Neural cell (in vitro differentiated cells): ENCODE measurements at regions not wholly inside any gene's neighbourhood (a gene's known extent, or its start where the extent isn't known, plus 50 kb on each side); places are given as distances from the start of the nearest gene placed in this dataset.

Experiments used
- H2AFZ ChIP-seq: fragments of 200-600, 300-800 bp; sonication (generic), shearing (Covaris generic); 2 replicates; pipeline ENCODE4 v1.6.0; 2014; ENCODE audit warnings: low read depth, mild to moderate bottlenecking, antibody characterized with exemption, low read length, moderate library complexity
- H3F3A ChIP-seq: fragments of 200-600 bp; shearing (Covaris generic); 2 replicates; pipeline ENCODE4 v1.6.1; 2016; ENCODE audit warnings: mild to moderate bottlenecking, moderate library complexity, mixed read lengths, antibody characterized with exemption, low read length; ENCODE audit not compliant: insufficient read depth, poor library complexity, severe bottlenecking
- H3K27ac ChIP-seq: fragments of 200-600, 300-800 bp; sonication (generic), shearing (Covaris generic); 2 replicates; pipeline ENCODE4 v1.5.1; 2014; ENCODE audit warnings: mild to moderate bottlenecking, low read length, moderate library complexity
- H3K27me3 ChIP-seq: fragments of 300-800, 200-600 bp; sonication (generic), shearing (Covaris generic); 2 replicates; pipeline ENCODE4 v1.6.0; 2014; ENCODE audit warnings: mild to moderate bottlenecking, low read depth, low read length, moderate library complexity; ENCODE audit not compliant: insufficient read depth
- H3K36me3 ChIP-seq: fragments of 300-800, 200-600 bp; sonication (generic), shearing (Covaris generic); 2 replicates; pipeline ENCODE4 v1.5.1; 2014; ENCODE audit warnings: mild to moderate bottlenecking, antibody characterized with exemption, low read length, moderate library complexity; ENCODE audit not compliant: insufficient read depth
- H3K4me2 ChIP-seq: fragments of 300-800, 200-600 bp; sonication (generic), shearing (Covaris generic); 2 replicates; pipeline ENCODE4 v1.6.0; 2014; ENCODE audit warnings: mild to moderate bottlenecking, low read length
- H3K4me3 ChIP-seq: fragments of 300-800, 200-600 bp; sonication (generic), shearing (Covaris generic); 2 replicates; pipeline ENCODE4 v1.5.1; 2014; ENCODE audit warnings: mild to moderate bottlenecking, low read length, moderate library complexity
- H3K79me2 ChIP-seq: fragments of 200-600 bp; shearing (Covaris generic); replicated peaks from 2 replicates; pipeline ENCODE4 v1.6.0; 2014; ENCODE audit warnings: mild to moderate bottlenecking, low read length, moderate library complexity; ENCODE audit not compliant: insufficient read depth
- H3K9ac ChIP-seq: fragments of 300-800, 200-600 bp; sonication (generic), shearing (Covaris generic); 2 replicates; pipeline ENCODE4 v1.6.1; 2016; ENCODE audit warnings: mild to moderate bottlenecking, low read length, mixed read lengths
- H3K9me2 ChIP-seq: fragments of 200-600 bp; shearing (Covaris generic); 2 replicates; pipeline ENCODE4 v1.6.1; 2016; ENCODE audit warnings: mild to moderate bottlenecking, low read length, mixed read lengths; ENCODE audit not compliant: insufficient read depth
- H3K9me3 ChIP-seq: fragments of 200-600, 300-800 bp; sonication (generic), shearing (Covaris generic); 2 replicates; pipeline ENCODE4 v1.6.1; 2016; ENCODE audit warnings: mild to moderate bottlenecking, mixed run types, low read length, moderate library complexity, mixed read lengths
- H4K20me1 ChIP-seq: fragments of 200-600 bp; shearing (Covaris generic); 2 replicates; pipeline ENCODE4 v1.6.1; 2016; ENCODE audit warnings: mild to moderate bottlenecking, mixed run types; ENCODE audit not compliant: insufficient read depth
- CTCF ChIP-seq: fragments of 450-650 bp; IDR thresholded peaks from 2 replicates; pipeline ENCODE4 v1.5.1; 2014; ENCODE audit warnings: antibody characterized with exemption, mild to moderate bottlenecking, moderate library complexity; ENCODE audit not compliant: poor library complexity, severe bottlenecking
- EP300 ChIP-seq: fragments of 450-650 bp; conservative IDR thresholded peaks from 2 replicates; pipeline ENCODE4 v1.6.1; 2014; ENCODE audit warnings: antibody characterized with exemption, mild to moderate bottlenecking, moderate library complexity; ENCODE audit not compliant: poor library complexity, severe bottlenecking
- EZH2 ChIP-seq: fragments of 200-600, 300-800 bp; shearing (Covaris generic), sonication (generic); IDR thresholded peaks from 2 replicates; pipeline ENCODE4 v1.6.1; 2014; ENCODE audit warnings: antibody characterized with exemption, low read length, borderline replicate concordance, mild to moderate bottlenecking; ENCODE audit not compliant: insufficient read depth, poor library complexity, severe bottlenecking
- MXI1 ChIP-seq: fragments of 450-650 bp; conservative IDR thresholded peaks from 2 replicates; pipeline ENCODE4 v1.6.1; 2014; ENCODE audit warnings: antibody characterized with exemption, mild to moderate bottlenecking; ENCODE audit not compliant: poor library complexity, severe bottlenecking
- POLR2AphosphoS5 ChIP-seq: IDR thresholded peaks from 2 replicates; pipeline ENCODE4 v1.6.1; 2012
- RAD21 ChIP-seq: fragments of 450-650 bp; conservative IDR thresholded peaks from 2 replicates; pipeline ENCODE4 v1.6.1; 2014; ENCODE audit warnings: antibody characterized with exemption, mild to moderate bottlenecking, moderate library complexity
- REST ChIP-seq: IDR thresholded peaks from 2 replicates; pipeline ENCODE4 v1.6.1; 2012; ENCODE audit warnings: borderline replicate concordance
- SMC3 ChIP-seq: fragments of 450-650 bp; conservative IDR thresholded peaks from 2 replicates; pipeline ENCODE4 v1.6.1; 2014; ENCODE audit warnings: antibody characterized with exemption, mild to moderate bottlenecking, moderate library complexity; ENCODE audit not compliant: poor library complexity
- TAF1 ChIP-seq: IDR thresholded peaks from 2 replicates; pipeline ENCODE4 v1.6.1; 2012; ENCODE audit warnings: low read depth

GRCh38 chr6:67887747-67888545 lies 747.1 kb upstream of the ADGRB3 start:
- H3K79me2 ChIP-seq, result no peaks in the 10 kb centered on the region
- no peaks in the 10 kb centered on the region for H3K9me3 ChIP-seq
- TF ChIP-seq REST (no peak), MXI1 (no peak)
- no peak overlapping the region for H3K9ac ChIP-seq
- H3F3A ChIP-seq, result no peaks in the 10 kb centered on the region
- H3K4me2 ChIP-seq, result no peak overlapping the region
- H2AFZ ChIP-seq, result no peak overlapping the region
- no peak overlapping the region for H3K27ac ChIP-seq
- no peaks in the 10 kb centered on the region for H3K9me2 ChIP-seq
- H3K36me3 ChIP-seq, result no peaks in the 10 kb centered on the region
- no peaks in the 10 kb centered on the region for H4K20me1 ChIP-seq
- H3K27me3 ChIP-seq, result no peaks in the 10 kb centered on the region
- H3K4me3 ChIP-seq, result no peak overlapping the region

- Histone ChIP-seq H3K4me2 (no peak overlapping the region), H4K20me1 (no peaks in the 10 kb centered on the region), H3K27me3 (no peaks in the 10 kb centered on the region), H3K9me2 (no peaks in the 10 kb centered on the region), H3K9ac (no peak overlapping the region), H3K9me3 (no peaks in the 10 kb centered on the region), H3F3A (no peaks in the 10 kb centered on the region), H3K36me3 (no peaks in the 10 kb centered on the region), H3K4me3 (no peak overlapping the region), H2AFZ (no peak overlapping the region), H3K27ac (no peak overlapping the region), H3K79me2 (no peaks in the 10 kb centered on the region)
- TF ChIP-seq REST (no peak), SMC3 (no peak), MXI1 (no peak), RAD21 (no peak), EZH2 (no peak), TAF1 (no peak), CTCF (no peak), EP300 (no peak), POLR2AphosphoS5 (no peak)
Measured at GRCh38 chr6:67887419-67887746, 747.7 kb upstream of the ADGRB3 start.
